ENCODE measurements at regions not wholly inside any gene's neighbourhood (a gene's known extent, or its start where the extent isn't known, plus 50 kb on each side); places are given as distances from the start of the nearest gene placed in this dataset.

- TF ChIP-seq POLR2A (IDR thresholded peaks at IDR 0.05) (no peak), CTCF (IDR thresholded peaks at IDR 0.05) (no peak)
These were observed 323.9 kb upstream of the KCND2 start for GRCh38 chr7:119949053-119949452.
